CD4-positive, alpha-beta T cell treated with Interleukin-1 beta for 1 hour (primary cell): ENCODE measurements at regions not wholly inside any gene's neighbourhood (a gene's known extent, or its start where the extent isn't known, plus 50 kb on each side); places are given as distances from the start of the nearest gene placed in this dataset.
"Not testable (repeated sequence)": the region's sequence is repeated elsewhere in the genome, so short reads cannot be mapped to it uniquely, and the experiment has no call there.

Experiments
- DNase-seq, 2 donors: peaks; one replicate each; pipeline ENCODE4 v3.0.0-alpha.2; 2020 to 2022

- DNase-seq = no peak
These were observed 258.3 kb downstream of the SRGAP2C start for GRCh38 chr1:121443001-121443540.

- no peak for DNase-seq
These were observed 259.3 kb downstream of the SRGAP2C start for GRCh38 chr1:121444096-121444495.

GRCh38 chr1:121445679-121446078 is 260.9 kb downstream of the SRGAP2C start:
- no peak for DNase-seq

GRCh38 chr1:121447280-121447923 is 262.6 kb downstream of the SRGAP2C start:
- not testable (repeated sequence) for DNase-seq

GRCh38 chr1:121448064-121448463 is 263.3 kb downstream of the SRGAP2C start:
- not testable (repeated sequence) for DNase-seq

GRCh38 chr1:121448851-121449250 is 264.1 kb downstream of the SRGAP2C start:
- DNase-seq = no peak

GRCh38 chr1:121452484-121452883 is 267.7 kb downstream of the SRGAP2C start:
- DNase-seq = no peak

GRCh38 chr1:121458291-121459048 is 273.7 kb downstream of the SRGAP2C start:
- peak in 1 of 2 donors; percentile 52 for DNase-seq

- DNase-seq = no peak
These were observed 274.5 kb downstream of the SRGAP2C start for GRCh38 chr1:121459235-121459634.

GRCh38 chr1:121469395-121469794 is 284.6 kb downstream of the SRGAP2C start:
- not testable (repeated sequence) for DNase-seq

- not testable (repeated sequence) for DNase-seq
These were observed 285.6 kb downstream of the SRGAP2C start for GRCh38 chr1:121470401-121470800.

- DNase-seq = no peak
These were observed 286.7 kb downstream of the SRGAP2C start for GRCh38 chr1:121471523-121471922.

GRCh38 chr1:121472017-121472416 is 287.2 kb downstream of the SRGAP2C start:
- no peak for DNase-seq

- DNase-seq = no peak
These were observed 298.5 kb downstream of the SRGAP2C start for GRCh38 chr1:121483234-121483633.

GRCh38 chr1:121483961-121484424 is 299.2 kb downstream of the SRGAP2C start:
- no peak for DNase-seq

GRCh38 chr1:121494796-121495195 is 310.0 kb downstream of the SRGAP2C start:
- DNase-seq = not testable (repeated sequence)

GRCh38 chr1:121511455-121511854 is 326.7 kb downstream of the SRGAP2C start:
- DNase-seq = peak in 1 of 2 donors; percentile 70

- DNase-seq = peak in 1 of 2 donors; percentile 29
These were observed 327.1 kb downstream of the SRGAP2C start for GRCh38 chr1:121511876-121512275.

- no peak for DNase-seq
These were observed 330.5 kb downstream of the SRGAP2C start for GRCh38 chr1:121515235-121515634.

- peak; percentile 40 to 59 for DNase-seq
These were observed 331.6 kb downstream of the SRGAP2C start for GRCh38 chr1:121516234-121516967.

GRCh38 chr1:121517586-121518230 is 332.9 kb downstream of the SRGAP2C start:
- no peak for DNase-seq

GRCh38 chr1:121518726-121519041 is 333.9 kb downstream of the SRGAP2C start:
- DNase-seq = no peak
